Mucosa of stomach (tissue), 1 donor: ENCODE measurements at regions not wholly inside any gene's neighbourhood (a gene's known extent, or its start where the extent isn't known, plus 50 kb on each side); places are given as distances from the start of the nearest gene placed in this dataset.

Source experiments
- H3K27me3 ChIP-seq: one replicate; pipeline ENCODE4 v1.7.0; 2013; ENCODE audit warnings: mild to moderate bottlenecking, low read length; ENCODE audit not compliant: control insufficient read depth, insufficient read depth
- H3K36me3 ChIP-seq: one replicate; pipeline ENCODE4 v1.7.0; 2013; ENCODE audit warnings: low read length; ENCODE audit not compliant: control insufficient read depth, insufficient read depth
- H3K4me1 ChIP-seq: one replicate; pipeline ENCODE4 v1.7.0; 2013; ENCODE audit warnings: mild to moderate bottlenecking, low read length; ENCODE audit not compliant: control insufficient read depth, insufficient read depth
- H3K4me3 ChIP-seq: one replicate; pipeline ENCODE4 v1.7.0; 2013; ENCODE audit warnings: low read length
- H3K9ac ChIP-seq: one replicate; pipeline ENCODE4 v1.7.0; 2013; ENCODE audit warnings: mild to moderate bottlenecking, low read length, moderate library complexity
- H3K9me3 ChIP-seq: one replicate; pipeline ENCODE4 v1.7.0; 2013; ENCODE audit warnings: mild to moderate bottlenecking, low read length, moderate library complexity; ENCODE audit not compliant: control insufficient read depth
- donor health status: Pancreatic carcinoma.

GRCh38 chr14:100670017-100670752 lies 56.5 kb upstream of the DLK1 start:
- Histone ChIP-seq H3K4me1 (peaks cover 59% of the 10 kb centered on the region), H3K27me3 (peaks cover 38% of the 10 kb centered on the region), H3K9me3 (no peaks in the 10 kb centered on the region), H3K9ac (no peak overlapping the region), H3K36me3 (no peaks in the 10 kb centered on the region), H3K4me3 (no peak overlapping the region)

GRCh38 chr14:100670753-100671049 lies 56.0 kb upstream of the DLK1 start:
- Histone ChIP-seq H3K27me3 (peaks cover 38% of the 10 kb centered on the region), H3K4me3 (no peak overlapping the region), H3K4me1 (peaks cover 55% of the 10 kb centered on the region), H3K9ac (no peak overlapping the region), H3K9me3 (no peaks in the 10 kb centered on the region), H3K36me3 (no peaks in the 10 kb centered on the region)

GRCh38 chr14:100671386-100671901 lies 55.2 kb upstream of the DLK1 start:
- no peak overlapping the region for H3K9ac ChIP-seq
- peaks cover 57% of the 10 kb centered on the region for H3K4me1 ChIP-seq
- peaks cover 31% of the 10 kb centered on the region for H3K27me3 ChIP-seq
- H3K9me3 ChIP-seq: no peaks in the 10 kb centered on the region
- H3K4me3 ChIP-seq: no peak overlapping the region
- no peaks in the 10 kb centered on the region for H3K36me3 ChIP-seq

GRCh38 chr14:100671906-100672305 lies 54.8 kb upstream of the DLK1 start:
- Histone ChIP-seq H3K36me3 (no peaks in the 10 kb centered on the region), H3K9me3 (no peaks in the 10 kb centered on the region), H3K9ac (no peak overlapping the region), H3K27me3 (peaks cover 27% of the 10 kb centered on the region), H3K4me1 (peaks cover 61% of the 10 kb centered on the region), H3K4me3 (no peak overlapping the region)

- peaks cover 72% of the 10 kb centered on the region for H3K4me1 ChIP-seq
- peaks cover 22% of the 10 kb centered on the region for H3K27me3 ChIP-seq
- no peak overlapping the region for H3K9ac ChIP-seq
- no peaks in the 10 kb centered on the region for H3K9me3 ChIP-seq
- no peaks in the 10 kb centered on the region for H3K36me3 ChIP-seq
- no peak overlapping the region for H3K4me3 ChIP-seq
Measured at GRCh38 chr14:100673085-100673806, 53.4 kb upstream of the DLK1 start.

GRCh38 chr14:100673807-100674154 lies 52.9 kb upstream of the DLK1 start:
- Histone ChIP-seq H3K9ac (no peak overlapping the region), H3K4me1 (peaks cover 72% of the 10 kb centered on the region), H3K9me3 (no peaks in the 10 kb centered on the region), H3K36me3 (no peaks in the 10 kb centered on the region), H3K4me3 (no peak overlapping the region), H3K27me3 (peaks cover 22% of the 10 kb centered on the region)

- H3K36me3 ChIP-seq: no peaks in the 10 kb centered on the region
- H3K4me3 ChIP-seq: no peak overlapping the region
- peaks cover 67% of the 10 kb centered on the region for H3K4me1 ChIP-seq
- peaks cover 22% of the 10 kb centered on the region for H3K27me3 ChIP-seq
- no peaks in the 10 kb centered on the region for H3K9me3 ChIP-seq
- no peak overlapping the region for H3K9ac ChIP-seq
Measured at GRCh38 chr14:100674428-100674827, 52.3 kb upstream of the DLK1 start.

- H3K27me3 ChIP-seq: peaks cover 22% of the 10 kb centered on the region
- H3K9me3 ChIP-seq: no peaks in the 10 kb centered on the region
- no peaks in the 10 kb centered on the region for H3K36me3 ChIP-seq
- no peak overlapping the region for H3K4me3 ChIP-seq
- H3K4me1 ChIP-seq: peaks cover 64% of the 10 kb centered on the region
- H3K9ac ChIP-seq: no peak overlapping the region
Measured at GRCh38 chr14:100674897-100675619, 51.6 kb upstream of the DLK1 start.

- peaks cover 19% of the 10 kb centered on the region for H3K27me3 ChIP-seq
- H3K4me3 ChIP-seq: no peak overlapping the region
- H3K9me3 ChIP-seq: no peaks in the 10 kb centered on the region
- peaks cover 60% of the 10 kb centered on the region for H3K4me1 ChIP-seq
- H3K36me3 ChIP-seq: no peaks in the 10 kb centered on the region
- no peak overlapping the region for H3K9ac ChIP-seq
Measured at GRCh38 chr14:100675699-100676684, 50.7 kb upstream of the DLK1 start.
